SK-N-SH (cell line): ENCODE measurements at regions not wholly inside any gene's neighbourhood (a gene's known extent, or its start where the extent isn't known, plus 50 kb on each side); places are given as distances from the start of the nearest gene placed in this dataset.

Experiments
- CTCF ChIA-PET: fragments of 300-600, 350-600 bp; formaldehyde crosslinking; extraction: SDS; loops from one replicate; lab custom pipeline; 2021; lab: Yijun Ruan, JAX
- POLR2A ChIA-PET: fragments of 350-600 bp; sonication (Branson Sonifier 250); formaldehyde crosslinking; extraction: SDS; loops from one replicate; lab custom pipeline; 2020; ENCODE audit warnings: antibody characterized with exemption, inconsistent platforms; lab: Yijun Ruan, JAX
- DNase-seq: peaks from one replicate; pipeline ENCODE4 v3.0.0; 2012
- H2AFZ ChIP-seq: fragments of 200-600 bp; sonication (generic); 2 replicates; pipeline ENCODE4 v1.8.1; 2016; ENCODE audit warnings: antibody characterized with exemption, mild to moderate bottlenecking, low read depth
- H3F3A ChIP-seq: fragments of 200-600 bp; sonication (generic); replicated peaks from 2 replicates; pipeline ENCODE3; 2016; ENCODE audit warnings: antibody characterized with exemption, mild to moderate bottlenecking; ENCODE audit not compliant: insufficient read depth
- H3K27ac ChIP-seq, 2 experiments: fragments of 200-500 bp in 1 of 2; fragments of 200-600 bp in 1 of 2; sonication (Bioruptor generic) in 1 of 2; sonication (generic), shearing (Covaris generic) in 1 of 2; 2 replicates each; pipeline versions ENCODE4 v1.5.1 to v1.6.1; 2014 to 2016; ENCODE audit warnings: low read depth in 2 of 2, inconsistent platforms in 1 of 2, low read length in 1 of 2, mild to moderate bottlenecking in 1 of 2, mixed read lengths in 1 of 2
- H3K27me3 ChIP-seq: fragments of 200-600 bp; sonication (generic), shearing (Covaris generic); 2 replicates; pipeline ENCODE4 v1.6.1; 2016; ENCODE audit warnings: mixed run types; ENCODE audit not compliant: insufficient read depth
- H3K36me3 ChIP-seq, 2 experiments: fragments of 200-500 bp in 1 of 2; fragments of 200-600 bp in 1 of 2; sonication (Bioruptor generic) in 1 of 2; sonication (generic) in 1 of 2; replicated peaks in 1 of 2; 2 replicates each; pipeline versions ENCODE3 to v1.5.1; 2014 to 2016; ENCODE audit warnings: low read length in 1 of 2, mild to moderate bottlenecking in 1 of 2; ENCODE audit not compliant: insufficient read depth in 2 of 2, control insufficient read depth in 1 of 2
- H3K4me1 ChIP-seq, 2 experiments: fragments of 200-500 bp in 1 of 2; fragments of 200-600 bp in 1 of 2; sonication (Bioruptor generic) in 1 of 2; sonication (generic), shearing (Covaris generic) in 1 of 2; 2 replicates each; pipeline versions ENCODE4 v1.5.1 to v1.6.1; 2014 to 2016; ENCODE audit warnings: low read depth in 1 of 2, low read length in 1 of 2, mixed run types in 1 of 2; ENCODE audit not compliant: insufficient read depth in 2 of 2, control insufficient read depth in 1 of 2
- H3K4me2 ChIP-seq: fragments of 200-600 bp; sonication (generic), shearing (Covaris generic); 2 replicates; pipeline ENCODE4 v1.6.1; 2017; ENCODE audit warnings: mixed run types
- H3K4me3 ChIP-seq, 2 experiments: fragments of 200-500 bp in 1 of 2; fragments of 200-600 bp in 1 of 2; sonication (Bioruptor generic) in 1 of 2; sonication (generic), shearing (Covaris generic) in 1 of 2; 2 replicates each; pipeline versions ENCODE4 v1.5.1 to v1.8.1; 2014 to 2016; ENCODE audit warnings: low read depth in 2 of 2, inconsistent platforms in 1 of 2, low read length in 1 of 2, mild to moderate bottlenecking in 1 of 2, mixed read lengths in 1 of 2, moderate library complexity in 1 of 2
- H3K79me2 ChIP-seq: fragments of 200-600 bp; sonication (generic); 2 replicates; pipeline ENCODE4 v1.8.1; 2017; ENCODE audit warnings: mild to moderate bottlenecking; ENCODE audit not compliant: insufficient read depth
- H3K9ac ChIP-seq: fragments of 200-600 bp; sonication (generic); 2 replicates; pipeline ENCODE4 v1.6.1; 2017; ENCODE audit warnings: mixed run types
- H3K9me2 ChIP-seq: fragments of 200-600 bp; sonication (generic); 2 replicates; pipeline ENCODE4 v1.6.1; 2017; ENCODE audit warnings: mixed run types
- H3K9me3 ChIP-seq: fragments of 200-600 bp; sonication (generic); 2 replicates; pipeline ENCODE4 v1.6.1; 2017; ENCODE audit warnings: mixed run types, mild to moderate bottlenecking, moderate library complexity
- H4K20me1 ChIP-seq: fragments of 200-600 bp; sonication (generic); 2 replicates; pipeline ENCODE4 v1.6.1; 2017; ENCODE audit warnings: mild to moderate bottlenecking, mixed run types; ENCODE audit not compliant: insufficient read depth
- CHD2 ChIP-seq: fragments of 150-350 bp; IDR thresholded peaks from 2 replicates; pipeline ENCODE4 v1.6.1; 2018; ENCODE audit warnings: low read length; ENCODE audit not compliant: partially characterized antibody
- EP300 ChIP-seq, 2 experiments: IDR thresholded peaks; 2 replicates each; pipeline versions ENCODE4 v1.4.0 to v1.6.1; 2012; ENCODE audit warnings: borderline replicate concordance in 1 of 2, low read depth in 1 of 2, low read length in 1 of 2
- FOXJ3 ChIP-seq: sonication (generic); formaldehyde crosslinking; IDR thresholded peaks from 2 replicates; pipeline ENCODE4 v1.5.1; 2020; ENCODE audit warnings: mild to moderate bottlenecking, missing genetic modification reagents
- GATA2 ChIP-seq: sonication (generic); formaldehyde crosslinking; IDR thresholded peaks from 2 replicates; pipeline ENCODE4 v1.5.0; 2020; ENCODE audit warnings: mild to moderate bottlenecking, missing genetic modification reagents
- NRF1 ChIP-seq: IDR thresholded peaks from 2 replicates; pipeline ENCODE4 v1.6.1; 2012; ENCODE audit warnings: low read depth, mild to moderate bottlenecking, low read length
- SIN3A ChIP-seq: IDR thresholded peaks from 2 replicates; pipeline ENCODE4 v1.6.1; 2012; ENCODE audit warnings: low read depth, mild to moderate bottlenecking, low read length, moderate library complexity, borderline replicate concordance
- SMC3 ChIP-seq: IDR thresholded peaks from 2 replicates; pipeline ENCODE4 v1.6.1; 2012; ENCODE audit warnings: low read depth, low read length, improper control_type of control experiment
- TAF1 ChIP-seq: IDR thresholded peaks from 2 replicates; pipeline ENCODE4 v1.6.1; 2012; ENCODE audit warnings: low read depth, mild to moderate bottlenecking, low read length, moderate library complexity, borderline replicate concordance
- TEAD4 ChIP-seq: IDR thresholded peaks from 2 replicates; pipeline ENCODE4 v1.4.0; 2012; ENCODE audit warnings: mild to moderate bottlenecking, borderline replicate concordance; ENCODE audit not compliant: insufficient read depth
- WGBS: methylation state at CpG from one replicate; pipeline ENCODE4 v1.1.6; 2017; ENCODE audit warnings: low lambda C conversion rate; 5-methylcytosine and 5-hydroxymethylcytosine counted together
- TF ChIP-seq, protein P1 (sequence below): IDR thresholded peaks from 2 replicates; pipeline ENCODE4; 2012
- TF ChIP-seq, protein P2 (sequence below): IDR thresholded peaks from 2 replicates; pipeline ENCODE4 v1.4.0; 2012; ENCODE audit warnings: low read depth
- TF ChIP-seq, protein P3 (sequence below): fragments of 200-600 bp; sonication (generic); IDR thresholded peaks from 2 replicates; pipeline ENCODE4 v1.6.1; 2017; ENCODE audit warnings: antibody characterized with exemption, mild to moderate bottlenecking, moderate library complexity

- Histone ChIP-seq H3K9ac (no peak overlapping the region), H3K27ac (no peak overlapping the region), H3K4me2 (no peak overlapping the region), H3K79me2 (no peaks in the 10 kb centered on the region), H2AFZ (no peak overlapping the region), H3K4me1 (no peaks in the 10 kb centered on the region), H3K36me3 (no peaks in the 10 kb centered on the region), H3K4me3 (no peak overlapping the region), H3K9me2 (no peaks in the 10 kb centered on the region), H3K9me3 (no peaks in the 10 kb centered on the region), H3K27me3 (no peaks in the 10 kb centered on the region), H4K20me1 (no peaks in the 10 kb centered on the region), H3F3A (no peaks in the 10 kb centered on the region)
- DNase-seq: no peak
- no peak for TF ChIP-seq GATA2
- TF ChIP-seq, protein P1, sequence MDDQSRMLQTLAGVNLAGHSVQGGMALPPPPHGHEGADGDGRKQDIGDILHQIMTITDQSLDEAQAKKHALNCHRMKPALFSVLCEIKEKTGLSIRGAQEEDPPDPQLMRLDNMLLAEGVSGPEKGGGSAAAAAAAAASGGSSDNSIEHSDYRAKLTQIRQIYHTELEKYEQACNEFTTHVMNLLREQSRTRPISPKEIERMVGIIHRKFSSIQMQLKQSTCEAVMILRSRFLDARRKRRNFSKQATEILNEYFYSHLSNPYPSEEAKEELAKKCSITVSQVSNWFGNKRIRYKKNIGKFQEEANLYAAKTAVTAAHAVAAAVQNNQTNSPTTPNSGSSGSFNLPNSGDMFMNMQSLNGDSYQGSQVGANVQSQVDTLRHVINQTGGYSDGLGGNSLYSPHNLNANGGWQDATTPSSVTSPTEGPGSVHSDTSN: no peak
- no peak for TF ChIP-seq SMC3
- TF ChIP-seq, protein P2, sequence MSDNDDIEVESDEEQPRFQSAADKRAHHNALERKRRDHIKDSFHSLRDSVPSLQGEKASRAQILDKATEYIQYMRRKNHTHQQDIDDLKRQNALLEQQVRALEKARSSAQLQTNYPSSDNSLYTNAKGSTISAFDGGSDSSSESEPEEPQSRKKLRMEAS: no peak
- TF ChIP-seq, protein P3, sequence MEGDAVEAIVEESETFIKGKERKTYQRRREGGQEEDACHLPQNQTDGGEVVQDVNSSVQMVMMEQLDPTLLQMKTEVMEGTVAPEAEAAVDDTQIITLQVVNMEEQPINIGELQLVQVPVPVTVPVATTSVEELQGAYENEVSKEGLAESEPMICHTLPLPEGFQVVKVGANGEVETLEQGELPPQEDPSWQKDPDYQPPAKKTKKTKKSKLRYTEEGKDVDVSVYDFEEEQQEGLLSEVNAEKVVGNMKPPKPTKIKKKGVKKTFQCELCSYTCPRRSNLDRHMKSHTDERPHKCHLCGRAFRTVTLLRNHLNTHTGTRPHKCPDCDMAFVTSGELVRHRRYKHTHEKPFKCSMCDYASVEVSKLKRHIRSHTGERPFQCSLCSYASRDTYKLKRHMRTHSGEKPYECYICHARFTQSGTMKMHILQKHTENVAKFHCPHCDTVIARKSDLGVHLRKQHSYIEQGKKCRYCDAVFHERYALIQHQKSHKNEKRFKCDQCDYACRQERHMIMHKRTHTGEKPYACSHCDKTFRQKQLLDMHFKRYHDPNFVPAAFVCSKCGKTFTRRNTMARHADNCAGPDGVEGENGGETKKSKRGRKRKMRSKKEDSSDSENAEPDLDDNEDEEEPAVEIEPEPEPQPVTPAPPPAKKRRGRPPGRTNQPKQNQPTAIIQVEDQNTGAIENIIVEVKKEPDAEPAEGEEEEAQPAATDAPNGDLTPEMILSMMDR: no peak
- TF ChIP-seq FOXJ3: no peak
- ChIA-PET POLR2A (no interaction called here), CTCF (no interaction called here)
- 1% methylated on average over 4 of the region's 4 CpGs for WGBS
These were observed 251.4 kb downstream of the DTHD1 start for GRCh38 chr4:36532670-36533379.

DNA sequence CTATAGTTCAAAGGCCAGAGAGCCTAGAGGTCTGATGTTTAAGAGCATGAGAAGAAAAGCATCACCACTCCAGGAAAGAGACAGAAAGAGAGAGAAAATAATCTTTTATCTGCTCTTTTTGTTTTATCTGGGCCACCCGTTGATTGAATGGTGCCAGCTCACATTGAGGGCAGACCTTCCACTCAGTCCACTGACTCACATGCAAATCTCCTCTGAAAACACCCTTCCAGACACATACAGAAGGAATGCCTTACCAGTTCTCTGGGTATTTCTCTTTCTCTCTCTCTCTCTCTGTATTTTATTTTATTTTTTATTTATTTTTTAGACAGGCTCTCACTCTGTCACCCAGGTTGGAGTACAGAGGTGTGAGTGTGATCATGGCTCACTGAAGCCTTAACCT is 252.5 kb downstream of the DTHD1 start:
- no peak for DNase-seq
- ChIA-PET CTCF (no interaction called here), POLR2A (no interaction called here)
- Histone ChIP-seq H2AFZ (no peak overlapping the region), H4K20me1 (no peaks in the 10 kb centered on the region), H3K79me2 (no peaks in the 10 kb centered on the region), H3K27ac (no peak overlapping the region), H3K9ac (no peak overlapping the region), H3K36me3 (no peaks in the 10 kb centered on the region), H3F3A (no peaks in the 10 kb centered on the region), H3K9me2 (no peaks in the 10 kb centered on the region), H3K27me3 (no peaks in the 10 kb centered on the region), H3K4me3 (no peak overlapping the region), H3K9me3 (no peaks in the 10 kb centered on the region), H3K4me1 (no peaks in the 10 kb centered on the region), H3K4me2 (no peak overlapping the region)
- TF ChIP-seq EP300 (IDR thresholded peaks at IDR 0.05; ENCODE audit: borderline replicate concordance in 1 of 2, low read depth in 1 of 2, low read length in 1 of 2) (no peak), TAF1 (no peak), TEAD4 (no peak), CHD2 (no peak), SIN3A (no peak), NRF1 (no peak)
- 0% methylated on average over 1 of the region's 1 CpG for WGBS
